Stimulated activated CD8-positive, alpha-beta memory T cell treated with anti-CD3 and anti-CD28 coated beads, Interleukin-4, amount 100 ng/mL, for 4 hours (primary cell): ENCODE measurements at regions not wholly inside any gene's neighbourhood (a gene's known extent, or its start where the extent isn't known, plus 50 kb on each side); places are given as distances from the start of the nearest gene placed in this dataset.
"Not testable (repeated sequence)": the region's sequence is repeated elsewhere in the genome, so short reads cannot be mapped to it uniquely, and the experiment has no call there.

Experiments
- DNase-seq, 2 donors: peaks; one replicate each; pipeline ENCODE4 v3.0.0-alpha.2; 2020; ENCODE audit warnings: low read depth in 2 of 2, low spot score in 1 of 2

GRCh38 chr5:164255598-164256213 lies 750.3 kb downstream of the MAT2B start:
- DNase-seq = no peak

DNA sequence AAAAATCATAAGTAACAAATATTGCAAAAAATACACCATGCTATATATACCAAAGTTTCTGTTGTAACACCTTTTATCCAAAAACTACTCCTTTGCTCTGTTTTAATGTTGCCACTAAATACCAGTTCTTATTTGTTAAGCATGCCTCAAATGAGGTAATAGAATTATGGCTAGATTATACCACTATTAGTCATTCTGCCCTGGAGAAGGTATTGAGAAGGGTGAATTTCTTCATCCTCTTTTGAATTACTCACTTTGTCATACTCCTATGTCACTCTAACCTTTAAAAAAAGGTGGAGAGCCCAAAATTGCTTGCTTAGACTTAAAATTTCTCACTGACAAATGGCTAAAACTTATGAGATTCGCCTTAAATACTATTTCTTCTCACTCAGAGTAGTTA lies 750.9 kb downstream of the MAT2B start:
- DNase-seq = no peak

GRCh38 chr5:164256954-164257353 lies 751.5 kb downstream of the MAT2B start:
- no peak for DNase-seq

- no peak for DNase-seq
Observed at GRCh38 chr5:164265566-164265965, 760.1 kb downstream of the MAT2B start.

DNA sequence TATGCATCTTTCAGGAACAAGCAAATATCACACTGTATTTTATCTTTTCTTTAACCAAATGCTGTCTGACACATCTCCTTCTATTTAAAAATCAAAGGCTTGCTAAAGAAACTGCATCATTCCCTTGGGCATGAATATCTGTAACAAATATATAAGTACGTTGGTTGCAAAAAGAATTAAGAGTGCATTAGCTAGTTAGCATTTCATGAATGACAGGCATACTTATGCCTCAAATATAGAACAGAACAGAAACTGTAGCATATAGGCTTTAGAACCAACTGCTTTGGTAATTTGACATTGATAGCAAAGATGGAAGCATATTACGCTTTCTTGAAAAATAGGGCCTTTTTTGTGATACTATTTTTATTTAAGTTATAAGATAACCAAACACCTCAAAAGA lies 761.2 kb downstream of the MAT2B start:
- no peak for DNase-seq

DNA sequence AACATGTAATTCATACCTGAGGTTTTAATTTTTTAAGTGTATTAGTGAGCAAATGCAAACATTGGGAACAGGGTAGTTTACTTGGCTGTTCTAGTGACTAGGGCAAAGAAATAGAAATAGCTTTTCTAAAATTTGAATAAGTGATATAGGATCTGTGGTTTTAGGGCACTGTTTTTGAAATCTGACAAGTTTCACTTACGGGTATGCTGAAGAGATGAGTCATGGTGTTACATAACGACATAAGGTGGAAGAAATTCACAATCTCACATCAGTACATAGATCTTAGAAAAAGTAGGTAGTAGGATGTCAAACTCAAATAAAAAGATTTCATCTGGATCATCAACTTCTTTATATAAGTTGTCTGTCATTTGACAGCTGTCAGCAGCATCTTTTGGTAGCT lies 772.3 kb downstream of the MAT2B start:
- no peak for DNase-seq

DNA sequence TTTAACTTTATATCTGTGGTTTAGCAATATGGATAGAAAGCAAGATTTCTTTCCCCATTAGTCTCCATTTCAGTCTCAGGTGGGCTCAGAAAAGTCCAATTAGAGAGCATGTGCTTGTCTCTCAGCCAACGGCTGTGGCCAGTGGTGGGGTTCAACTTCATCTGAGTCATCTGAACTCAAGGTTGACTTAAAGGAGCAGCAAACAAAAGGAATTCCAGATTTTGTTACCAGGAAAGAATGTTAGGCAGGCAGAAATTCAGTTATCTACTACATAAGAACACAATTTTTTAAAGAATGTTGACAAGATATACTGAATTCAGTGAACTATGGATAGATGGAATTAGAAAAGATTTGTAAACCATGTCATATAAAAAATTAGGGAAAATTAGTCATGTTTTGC lies 784.1 kb downstream of the MAT2B start:
- no peak for DNase-seq

DNA sequence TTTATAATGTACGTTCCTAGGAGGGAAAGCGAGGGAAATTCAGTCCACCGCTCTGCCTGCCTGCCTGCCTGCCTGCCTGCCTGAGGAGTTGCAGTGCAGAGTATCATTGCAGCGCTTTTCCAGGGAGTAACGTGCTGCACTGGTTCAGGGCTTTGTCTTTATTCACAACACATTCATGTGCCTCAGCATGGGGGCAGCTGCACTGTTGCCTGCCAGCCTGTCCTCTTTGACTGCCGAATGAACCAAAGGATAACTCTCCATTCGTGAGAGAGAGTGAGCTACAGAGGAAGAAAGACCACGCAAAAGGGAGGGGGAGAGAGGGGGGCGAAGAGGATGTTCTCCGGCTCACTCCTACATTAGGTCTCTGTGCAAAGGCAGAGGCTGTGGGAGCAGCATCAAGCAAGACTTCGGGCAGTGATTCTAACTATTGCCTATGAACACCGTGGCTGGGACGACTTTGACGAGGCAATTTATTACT lies 791.2 kb downstream of the MAT2B start:
- DNase-seq = no peak

DNA sequence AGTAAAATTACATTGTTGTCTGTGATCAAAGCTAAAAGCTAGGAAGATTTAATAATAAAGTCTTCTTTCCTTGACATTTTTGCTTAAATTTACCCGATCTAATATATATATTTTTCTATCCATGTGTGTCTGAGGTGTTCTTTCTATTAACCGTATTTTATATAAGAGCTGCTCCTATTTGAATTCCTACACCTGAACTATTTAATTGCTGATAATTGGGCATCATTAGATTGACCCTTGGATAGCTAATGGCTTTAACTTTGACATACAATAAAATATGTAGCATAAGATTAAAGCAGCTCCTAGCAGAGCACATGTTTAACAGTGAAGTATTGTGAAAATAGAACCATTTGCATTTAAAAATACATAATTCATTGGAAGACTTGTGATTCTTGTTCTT lies 792.7 kb downstream of the MAT2B start:
- DNase-seq = no peak

DNA sequence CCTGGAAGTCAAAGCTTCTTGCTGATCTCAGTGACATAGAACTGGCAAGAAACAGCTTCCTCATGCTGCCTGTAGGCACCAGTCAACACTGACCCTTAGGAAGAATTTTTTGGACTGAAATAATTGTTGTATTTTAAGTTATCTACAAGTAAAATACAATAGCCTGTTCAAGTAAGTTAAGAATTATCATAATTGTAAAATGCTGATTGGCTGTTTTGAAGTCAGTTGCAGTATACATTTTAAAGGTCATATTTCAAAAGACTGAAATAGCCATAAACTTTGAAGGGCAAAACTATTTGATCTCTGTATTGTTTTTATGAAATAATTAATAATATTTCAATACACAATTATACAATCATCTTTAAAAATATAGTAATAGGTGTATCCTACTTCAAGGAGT lies 794.9 kb downstream of the MAT2B start:
- DNase-seq = no peak

DNA sequence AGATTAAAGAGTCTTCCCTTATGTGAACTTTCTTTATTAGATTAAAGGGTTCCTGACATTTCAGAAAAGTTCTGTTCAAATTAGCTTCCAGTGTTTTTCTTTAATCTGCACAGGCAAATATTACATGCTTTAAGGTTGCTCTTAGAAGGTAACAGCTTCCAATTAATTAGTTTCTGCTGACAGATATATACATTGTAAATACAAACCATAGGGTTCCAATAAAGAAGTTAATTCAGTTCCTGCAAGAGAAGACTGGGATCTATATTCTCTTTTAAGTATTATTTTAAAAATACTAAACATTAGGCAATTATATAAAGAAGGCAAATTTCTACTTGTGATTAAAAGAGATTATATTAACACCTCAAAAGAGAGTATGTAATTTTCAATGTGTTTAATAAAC lies 795.7 kb downstream of the MAT2B start:
- no peak for DNase-seq

DNA sequence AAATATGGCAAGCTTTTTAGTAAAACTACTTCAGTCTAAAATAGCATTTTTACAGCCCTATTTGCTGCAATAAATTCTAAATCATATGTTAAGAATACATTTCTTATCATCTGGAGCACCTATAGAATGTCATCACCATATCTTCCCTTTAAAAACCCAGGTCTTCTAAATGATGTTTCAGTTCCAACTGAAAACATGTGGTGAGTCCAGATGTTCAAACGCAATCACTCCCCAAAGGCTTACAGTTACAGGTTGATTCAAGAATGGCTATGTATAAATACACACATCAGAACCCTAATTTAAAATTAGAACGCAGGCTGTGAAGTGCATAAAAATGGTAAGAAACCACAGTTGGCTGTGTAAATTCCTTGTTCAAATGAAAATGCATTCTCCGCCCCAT lies 796.3 kb downstream of the MAT2B start:
- no peak for DNase-seq

DNA sequence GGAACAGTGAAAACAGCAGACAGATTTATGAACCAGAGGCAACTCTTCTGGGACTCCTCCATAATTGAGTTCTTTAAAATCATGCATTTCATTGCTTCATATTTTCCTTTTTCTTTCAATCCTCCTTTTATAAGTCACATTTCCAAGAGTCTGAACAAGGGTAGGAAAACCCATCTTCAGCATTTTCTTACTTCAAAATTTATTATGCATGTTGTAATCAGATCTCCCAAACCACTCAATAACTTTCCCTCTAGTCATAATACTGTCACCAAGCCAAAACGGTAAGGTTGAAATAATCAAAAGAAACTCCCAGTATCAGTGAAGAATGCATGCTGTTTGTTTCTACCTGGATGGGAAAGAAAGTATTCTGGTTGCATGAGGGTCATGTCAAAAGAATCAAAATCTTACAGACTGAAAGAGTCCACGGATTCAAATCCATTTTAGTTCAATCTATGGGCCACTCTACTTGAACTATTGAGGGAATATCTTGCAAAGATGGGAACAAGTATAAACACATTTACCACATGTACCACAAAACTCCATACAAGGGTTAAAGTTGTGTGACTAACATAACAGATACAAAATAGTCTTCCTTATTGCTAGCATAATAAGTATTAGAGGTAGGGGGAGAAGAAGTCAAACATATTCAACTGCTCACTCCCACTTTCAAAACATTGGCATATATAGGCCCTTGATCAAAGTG lies 797.3 kb downstream of the MAT2B start:
- no peak for DNase-seq

DNA sequence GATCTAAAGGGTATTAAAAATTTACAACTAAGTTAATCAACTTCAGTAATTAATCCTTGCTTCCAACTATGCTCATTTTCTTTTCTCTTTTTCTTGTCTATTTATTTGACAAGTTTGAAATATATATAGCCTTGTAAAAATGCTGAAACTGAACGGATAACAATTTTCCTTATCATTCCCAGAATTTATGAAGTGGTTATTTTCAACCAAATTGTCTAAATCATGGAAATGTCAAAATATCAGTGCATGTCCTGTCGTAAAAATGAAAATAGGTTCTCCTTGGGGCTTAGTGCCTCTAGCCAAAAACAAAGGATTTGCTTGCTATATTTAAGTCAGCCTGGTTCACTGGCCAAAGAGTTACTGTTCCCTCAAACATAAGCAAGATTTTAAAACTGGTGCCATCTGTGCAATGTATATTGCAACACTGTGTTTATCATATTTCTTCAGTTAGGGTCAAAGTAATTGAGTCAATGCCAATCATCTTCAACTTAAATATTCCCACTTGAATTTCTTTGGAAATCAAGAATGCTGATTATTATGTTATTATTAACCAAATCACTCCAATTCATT lies 798.3 kb downstream of the MAT2B start:
- no peak for DNase-seq

DNA sequence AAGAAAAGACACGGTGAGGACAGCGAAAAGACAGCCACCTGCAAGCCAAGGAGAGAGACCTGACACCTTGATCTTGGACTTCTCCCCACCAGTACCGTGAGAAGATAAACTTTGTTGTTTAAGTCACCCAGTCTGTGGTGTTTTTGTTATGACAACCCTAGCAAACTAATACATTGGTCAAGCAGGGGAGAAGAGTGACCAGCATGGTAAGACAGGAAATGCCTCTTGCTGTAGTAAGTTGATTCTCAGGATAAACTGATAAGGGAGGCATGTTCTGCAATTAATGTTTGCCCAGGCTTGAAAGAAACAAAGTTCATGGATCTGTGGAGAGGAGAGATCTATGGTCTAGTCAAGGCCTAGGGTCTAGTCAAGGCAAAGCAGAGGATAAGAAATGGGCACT lies 801.2 kb downstream of the MAT2B start:
- no peak for DNase-seq

DNA sequence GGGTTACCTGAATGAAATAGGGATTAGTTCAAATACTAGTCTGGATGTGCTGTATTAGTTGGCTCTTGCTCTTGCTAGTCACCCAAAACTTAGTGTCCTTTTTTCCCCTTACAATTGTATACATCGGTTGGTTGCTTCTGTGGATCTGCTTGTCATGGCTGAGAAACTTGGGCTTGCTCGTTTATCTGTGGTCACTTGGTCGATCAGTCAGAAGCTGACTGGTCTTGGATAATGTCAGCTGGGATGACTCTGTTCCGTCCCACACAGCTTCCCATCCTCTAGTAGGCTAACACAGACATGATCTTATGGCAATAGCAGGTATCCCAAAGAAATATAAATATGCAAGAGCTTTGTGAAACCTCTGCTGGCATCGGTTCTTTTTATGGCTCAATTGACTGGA lies 807.4 kb downstream of the MAT2B start:
- no peak for DNase-seq

DNA sequence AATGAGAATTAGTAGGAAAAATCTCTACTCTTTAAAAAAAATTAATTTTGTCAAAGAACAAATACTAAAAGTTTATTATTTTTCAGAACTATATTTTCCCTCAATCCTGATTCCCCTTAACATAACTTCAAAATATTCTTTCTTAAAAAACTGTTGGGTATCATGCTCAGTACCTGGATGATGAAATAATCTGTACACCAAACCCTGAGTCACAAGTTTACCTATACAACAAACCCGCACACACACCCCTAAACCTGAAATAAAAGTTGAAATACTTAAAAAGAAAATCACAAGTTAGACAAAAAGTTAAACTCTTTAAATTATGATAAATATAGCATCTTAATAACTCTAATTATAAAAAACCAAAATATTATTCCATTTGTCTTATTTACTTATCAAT lies 812.3 kb downstream of the MAT2B start:
- no peak for DNase-seq

- DNase-seq = no peak
Observed at GRCh38 chr5:164319161-164319560, 813.7 kb downstream of the MAT2B start.

DNA sequence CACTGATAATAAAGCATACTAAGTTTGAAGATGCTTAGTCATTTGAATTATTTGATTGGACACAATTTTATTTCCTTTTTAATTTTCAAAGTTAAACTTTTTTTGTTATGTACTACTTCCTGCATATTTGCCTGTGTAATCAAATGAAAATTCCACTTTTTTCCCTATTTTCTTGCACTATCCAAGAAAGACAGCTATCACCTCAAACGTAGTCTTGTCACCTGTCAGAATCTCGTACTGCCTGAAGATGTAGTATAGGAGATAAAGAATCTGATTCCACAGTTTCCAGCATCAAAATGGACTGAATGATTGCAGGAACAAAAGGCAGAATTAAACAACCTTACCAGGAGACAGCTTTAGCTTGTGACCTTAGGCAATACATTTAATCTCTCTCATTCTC lies 818.8 kb downstream of the MAT2B start:
- DNase-seq = no peak

- no peak for DNase-seq
Observed at GRCh38 chr5:164326219-164326618, 820.8 kb downstream of the MAT2B start.

DNA sequence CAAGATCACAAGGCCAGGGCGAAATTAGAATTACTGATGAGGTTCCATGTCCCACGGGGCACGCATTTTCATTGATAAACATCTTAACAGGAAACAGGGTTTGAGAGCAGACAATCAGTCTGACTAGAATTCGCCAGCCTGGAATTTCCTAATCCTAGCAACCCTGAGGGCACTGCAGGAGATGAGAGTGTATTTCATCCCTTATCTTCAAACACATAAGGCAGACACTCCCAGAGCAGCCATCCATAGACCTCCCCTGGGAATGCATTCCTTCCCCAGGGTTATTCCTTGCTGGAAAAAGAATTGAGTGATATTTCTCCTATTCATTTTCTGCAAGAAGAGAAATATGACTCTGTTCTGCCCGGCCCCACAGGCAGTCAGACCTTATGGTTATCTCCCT lies 821.7 kb downstream of the MAT2B start:
- DNase-seq = not testable (repeated sequence)

- DNase-seq = no peak
Observed at GRCh38 chr5:164332349-164333196, 827.2 kb downstream of the MAT2B start.
